Panc1 (cell line): ENCODE measurements at regions not wholly inside any gene's neighbourhood (a gene's known extent, or its start where the extent isn't known, plus 50 kb on each side); places are given as distances from the start of the nearest gene placed in this dataset.

Experiments used
- ATAC-seq: fragments of 200-7000 bp; cut with Tn5 transposase; 2 replicates; pipeline ENCODE4 v1.9.1; 2020; ENCODE audit warnings: mild to moderate bottlenecking, moderate library complexity
- BruUV-seq: library from RNA; stranded (reverse); fragments of 400-500 nt; replicated peaks from 2 replicates; lab custom pipeline; 2021; lab: Mats Ljungman, UMichigan
- CTCF ChIA-PET: fragments of 300-600 bp; sonication (Branson Sonifier 250); formaldehyde crosslinking; loops from one replicate; lab custom pipeline; 2022; ENCODE audit warnings: antibody characterized with exemption; lab: Charles Lee
- POLR2A ChIA-PET: fragments of 300-600 bp; sonication (Branson Sonifier 250); formaldehyde crosslinking; loops from one replicate; lab custom pipeline; 2022; ENCODE audit warnings: antibody characterized with exemption; lab: Charles Lee
- DNase-seq: peaks from one replicate; pipeline ENCODE4 v3.0.0-alpha.2; 2010; ENCODE audit warnings: low read depth, low spot score
- H3K27ac ChIP-seq: 2 replicates; pipeline ENCODE4 v1.5.1; 2011; ENCODE audit warnings: mild to moderate bottlenecking, low read length, inconsistent platforms
- H3K27me3 ChIP-seq: fragments of 200-500 bp; sonication (Bioruptor generic); 2 replicates; pipeline ENCODE4 v1.6.0; 2014; ENCODE audit warnings: low read length, inconsistent platforms; ENCODE audit not compliant: control insufficient read depth, insufficient read depth
- H3K36me3 ChIP-seq: fragments of 200-500 bp; sonication (Bioruptor generic); 2 replicates; pipeline ENCODE4 v1.5.1; 2014; ENCODE audit warnings: inconsistent platforms, mild to moderate bottlenecking, low read length, moderate library complexity; ENCODE audit not compliant: control insufficient read depth, insufficient read depth
- H3K4me1 ChIP-seq: 2 replicates; pipeline ENCODE4 v1.5.1; 2011; ENCODE audit warnings: inconsistent platforms, mild to moderate bottlenecking, low read length, moderate library complexity; ENCODE audit not compliant: control insufficient read depth, insufficient read depth
- H3K4me3 ChIP-seq, 2 experiments: 2 replicates each; pipeline ENCODE4 v1.5.1; 2011 to 2012; ENCODE audit warnings: low read depth in 2 of 2, low read length in 2 of 2, mild to moderate bottlenecking in 2 of 2, inconsistent platforms in 1 of 2, moderate library complexity in 1 of 2
- H3K9me3 ChIP-seq: fragments of 200-500 bp; sonication (Bioruptor generic); 2 replicates; pipeline ENCODE4 v1.5.1; 2014; ENCODE audit warnings: low read depth, mild to moderate bottlenecking, inconsistent platforms, low read length, moderate library complexity; ENCODE audit not compliant: control insufficient read depth, insufficient read depth
- CTCF ChIP-seq: fragments of 450-650 bp; IDR thresholded peaks from 2 replicates; pipeline ENCODE4 v1.5.1; 2017; ENCODE audit warnings: mild to moderate bottlenecking
- POLR2AphosphoS5 ChIP-seq: IDR thresholded peaks from 2 replicates; pipeline ENCODE4 v1.6.1; 2012; ENCODE audit warnings: mild to moderate bottlenecking, low read depth, low read length, moderate library complexity
- REST ChIP-seq, 2 experiments: IDR thresholded peaks; 2 replicates each; pipeline ENCODE4 v1.6.1; 2011 to 2012; ENCODE audit warnings: low read depth in 2 of 2, control low read depth in 1 of 2, low read length in 1 of 2, mild to moderate bottlenecking in 1 of 2, moderate library complexity in 1 of 2; ENCODE audit not compliant: insufficient read depth in 1 of 2
- SIN3A ChIP-seq: IDR thresholded peaks from 2 replicates; pipeline ENCODE4 v1.6.1; 2012; ENCODE audit warnings: low read depth, mild to moderate bottlenecking, low read length, moderate library complexity, borderline replicate concordance; ENCODE audit not compliant: insufficient read depth
- TCF7L2 ChIP-seq: IDR thresholded peaks from 2 replicates; pipeline ENCODE4 v1.6.1; 2011; ENCODE audit warnings: mild to moderate bottlenecking, low read depth, low read length, inconsistent platforms
- in situ Hi-C: cut with HindIII; loops from 2 replicates; pipeline ENCODE4 v1.10.0; 2016; ENCODE audit warnings: low sequenced_read_pairs, low pct_unique_long_range_greater_than_20kb
- intact Hi-C: fragments of 100-400 bp; cut with micrococcal nuclease; formaldehyde crosslinking; loops from one replicate; pipeline ENCODE4 v1.10.0; 2022; ENCODE audit not compliant: unreplicated experiment

GRCh38 chr16:50444526-50444925 is 75.7 kb upstream of the BRD7 start:
- Histone ChIP-seq H3K27ac (no peak overlapping the region), H3K27me3 (no peaks in the 10 kb centered on the region), H3K4me3 (no peak overlapping the region), H3K4me1 (no peaks in the 10 kb centered on the region), H3K36me3 (no peaks in the 10 kb centered on the region), H3K9me3 (no peaks in the 10 kb centered on the region; the same call in 1 of the 2 replicates)
- in situ Hi-C loops (no loop called here), intact Hi-C loops (no loop called here)
- DNase-seq (no peak), ATAC-seq (no peak)
- CTCF ChIA-PET, result no interaction called here
- POLR2A ChIA-PET, result no interaction called here
- no TSS peak for BruUV-seq
- TF ChIP-seq SIN3A (no peak), CTCF (no peak), TCF7L2 (no peak), POLR2AphosphoS5 (no peak), REST (IDR thresholded peaks at IDR 0.05; ENCODE audit: insufficient read depth in 1 of 2, low read depth in 2 of 2, low read length in 1 of 2) (no peak)

GRCh38 chr16:50442221-50442620 is 73.4 kb upstream of the BRD7 start:
- ChIA-PET CTCF (interaction anchor here (0.6 kb wide), 1 partner anchor 74 kb away, joined by 5 read pairs; no protein-coding TSS in a partner anchor), POLR2A (no interaction called here)
- Histone ChIP-seq H3K4me1 (no peaks in the 10 kb centered on the region), H3K4me3 (no peak overlapping the region), H3K9me3 (no peaks in the 10 kb centered on the region; the same call in 1 of the 2 replicates), H3K36me3 (no peaks in the 10 kb centered on the region), H3K27me3 (no peaks in the 10 kb centered on the region), H3K27ac (no peak overlapping the region)
- no TSS peak for BruUV-seq
- in situ Hi-C loops (no loop called here), intact Hi-C loops (no loop called here)
- no peak for TF ChIP-seq POLR2AphosphoS5
- TF ChIP-seq TCF7L2, result no peak
- TF ChIP-seq SIN3A, result no peak
- no peak for TF ChIP-seq CTCF
- TF ChIP-seq REST (IDR thresholded peaks at IDR 0.05; ENCODE audit: insufficient read depth in 1 of 2, low read depth in 2 of 2, low read length in 1 of 2), result no peak
- no peak for DNase-seq
- ATAC-seq, result no peak
